Liver (tissue), 8 donors: ENCODE measurements at regions not wholly inside any gene's neighbourhood (a gene's known extent, or its start where the extent isn't known, plus 50 kb on each side); places are given as distances from the start of the nearest gene placed in this dataset.

ENCODE experiments used
- DNase-seq: peaks from one replicate; pipeline ENCODE4 v3.0.0-alpha.2; 2017; ENCODE audit warnings: low spot score
- H3K27ac ChIP-seq, 2 donors: one replicate each; pipeline ENCODE4 v1.7.0; 2013; ENCODE audit warnings: inconsistent platforms in 2 of 2, low read length in 2 of 2, control low read depth in 1 of 2, low read depth in 1 of 2, mild to moderate bottlenecking in 1 of 2
- H3K27me3 ChIP-seq, 4 donors: one replicate each; pipeline versions ENCODE4 v1.6.1 to v1.7.0; 2013; ENCODE audit warnings: low read length in 3 of 4, inconsistent platforms in 1 of 4, mild to moderate bottlenecking in 1 of 4, moderate library complexity in 1 of 4; ENCODE audit not compliant: control insufficient read depth in 4 of 4, insufficient read depth in 4 of 4
- H3K36me3 ChIP-seq, 4 donors: one replicate each; pipeline versions ENCODE4 v1.6.1 to v1.7.0; 2013; ENCODE audit warnings: low read length in 3 of 4, mild to moderate bottlenecking in 3 of 4, low read depth in 1 of 4, moderate library complexity in 1 of 4; ENCODE audit not compliant: control insufficient read depth in 4 of 4, insufficient read depth in 3 of 4
- H3K4me1 ChIP-seq, 4 donors: one replicate each; pipeline versions ENCODE4 v1.6.1 to v1.7.0; 2013; ENCODE audit warnings: low read length in 3 of 4, mild to moderate bottlenecking in 3 of 4, moderate library complexity in 1 of 4; ENCODE audit not compliant: control insufficient read depth in 4 of 4, insufficient read depth in 4 of 4
- H3K4me3 ChIP-seq, 3 donors: one replicate each; pipeline versions ENCODE4 v1.6.1 to v1.7.0; 2013; ENCODE audit warnings: low read length in 3 of 3, control low read depth in 1 of 3, low read depth in 1 of 3, mild to moderate bottlenecking in 1 of 3
- H3K9ac ChIP-seq, 2 donors: one replicate each; pipeline ENCODE4 v1.7.0; 2013; ENCODE audit warnings: low read length in 2 of 2, mild to moderate bottlenecking in 2 of 2, moderate library complexity in 2 of 2, control low read depth in 1 of 2, low read depth in 1 of 2
- H3K9me3 ChIP-seq, 4 donors: one replicate each; pipeline versions ENCODE4 v1.6.1 to v1.7.0; 2013; ENCODE audit warnings: low read length in 3 of 4; ENCODE audit not compliant: control insufficient read depth in 4 of 4
- EGR1 ChIP-seq, 2 donors: IDR thresholded peaks; 2 replicates each; pipeline ENCODE4 v1.6.1; 2016 to 2018; ENCODE audit warnings: antibody characterized with exemption in 2 of 2, low read depth in 2 of 2
- FOXA2 ChIP-seq: IDR thresholded peaks from 2 replicates; pipeline ENCODE4 v1.6.1; 2016; ENCODE audit warnings: antibody characterized with exemption
- JUND ChIP-seq, 2 donors: IDR thresholded peaks; 2 replicates each; pipeline ENCODE4 v1.6.1; 2016; ENCODE audit warnings: antibody characterized with exemption in 2 of 2
- NR2F2 ChIP-seq: IDR thresholded peaks from 2 replicates; pipeline ENCODE4 v1.6.1; 2016; ENCODE audit warnings: antibody characterized with exemption
- RAD21 ChIP-seq, 2 donors: IDR thresholded peaks; 2 replicates each; pipeline ENCODE4 v1.6.1; 2016; ENCODE audit warnings: antibody characterized with exemption in 2 of 2, mild to moderate bottlenecking in 2 of 2
- REST ChIP-seq: IDR thresholded peaks from 2 replicates; pipeline ENCODE4 v1.6.1; 2016; ENCODE audit warnings: antibody characterized with exemption, mild to moderate bottlenecking
- RXRA ChIP-seq, 2 donors: IDR thresholded peaks; 2 replicates each; pipeline ENCODE4 v1.6.1; 2017 to 2018; ENCODE audit warnings: antibody characterized with exemption in 2 of 2, mild to moderate bottlenecking in 1 of 2
- TAF1 ChIP-seq: conservative IDR thresholded peaks from 2 replicates; pipeline ENCODE4 v1.6.1; 2016; ENCODE audit warnings: antibody characterized with exemption, mild to moderate bottlenecking
- WGBS: extraction: QIAGEN DNeasy Blood & Tissue Kit; methylation state at CpG from one replicate; pipeline ENCODE4 v1.1.7; 2013; 5-methylcytosine and 5-hydroxymethylcytosine counted together
- TF ChIP-seq, protein P1 (sequence below): IDR thresholded peaks from 2 replicates; pipeline ENCODE4 v1.6.1; 2016; ENCODE audit warnings: antibody characterized with exemption
- TF ChIP-seq, protein P2 (sequence below): IDR thresholded peaks from 2 replicates; pipeline ENCODE4 v1.6.1; 2016; ENCODE audit warnings: antibody characterized with exemption
- TF ChIP-seq, protein P3 (sequence below): fragments of 150-350 bp; IDR thresholded peaks from 2 replicates; pipeline ENCODE4 v1.5.1; 2017; ENCODE audit warnings: improper control_type of control experiment, low read depth, low read length; ENCODE audit not compliant: missing input control
- donor health status: healthy.
- donor health status: healthy.
- donor health status: healthy.
- donor health status: healthy.
- donor health status: healthy.

DNA sequence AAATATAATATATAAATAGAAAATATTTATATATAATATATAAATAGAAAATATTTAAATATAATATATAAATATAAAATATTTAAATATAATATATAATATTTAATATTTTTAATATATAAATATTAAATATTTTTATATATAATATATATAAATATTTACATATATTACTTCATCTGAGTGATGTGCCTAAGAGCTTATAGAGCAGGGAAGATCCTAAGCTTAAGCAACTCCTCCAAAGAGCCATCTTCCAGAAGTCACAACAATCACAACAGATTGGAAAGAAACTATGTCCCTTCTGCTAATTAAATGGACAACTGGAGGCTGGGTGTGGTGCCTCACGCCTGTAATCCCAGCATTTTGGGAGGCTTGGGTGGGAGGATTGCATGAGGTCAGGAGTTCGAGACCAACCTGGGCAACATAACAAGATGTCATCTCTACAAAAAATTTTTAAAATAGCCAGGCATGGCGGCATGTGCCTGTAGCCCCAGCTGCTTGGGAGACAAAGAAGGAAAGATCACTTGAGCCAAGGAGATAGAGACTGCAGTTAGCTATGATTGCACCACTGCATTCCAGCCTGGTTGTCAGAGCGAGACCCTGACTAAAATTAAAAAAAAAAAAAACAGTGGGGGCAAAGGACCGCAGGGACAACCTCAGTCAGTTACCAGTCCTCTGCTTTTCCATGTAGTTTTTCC lies 198.7 kb downstream of the SKIDA1 start (continued):
- TF ChIP-seq, protein P1, sequence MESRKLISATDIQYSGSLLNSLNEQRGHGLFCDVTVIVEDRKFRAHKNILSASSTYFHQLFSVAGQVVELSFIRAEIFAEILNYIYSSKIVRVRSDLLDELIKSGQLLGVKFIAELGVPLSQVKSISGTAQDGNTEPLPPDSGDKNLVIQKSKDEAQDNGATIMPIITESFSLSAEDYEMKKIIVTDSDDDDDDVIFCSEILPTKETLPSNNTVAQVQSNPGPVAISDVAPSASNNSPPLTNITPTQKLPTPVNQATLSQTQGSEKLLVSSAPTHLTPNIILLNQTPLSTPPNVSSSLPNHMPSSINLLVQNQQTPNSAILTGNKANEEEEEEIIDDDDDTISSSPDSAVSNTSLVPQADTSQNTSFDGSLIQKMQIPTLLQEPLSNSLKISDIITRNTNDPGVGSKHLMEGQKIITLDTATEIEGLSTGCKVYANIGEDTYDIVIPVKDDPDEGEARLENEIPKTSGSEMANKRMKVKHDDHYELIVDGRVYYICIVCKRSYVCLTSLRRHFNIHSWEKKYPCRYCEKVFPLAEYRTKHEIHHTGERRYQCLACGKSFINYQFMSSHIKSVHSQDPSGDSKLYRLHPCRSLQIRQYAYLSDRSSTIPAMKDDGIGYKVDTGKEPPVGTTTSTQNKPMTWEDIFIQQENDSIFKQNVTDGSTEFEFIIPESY = no peak

- no peaks in the 10 kb centered on the region for H3K36me3 ChIP-seq
- no peak overlapping the region for H3K4me3 ChIP-seq
- no peaks in the 10 kb centered on the region for H3K27me3 ChIP-seq
- H3K27ac ChIP-seq = no peak overlapping the region
- WGBS = 79% methylated on average over 15 of the region's 15 CpGs
- no peak overlapping the region for H3K9ac ChIP-seq
- H3K4me1 ChIP-seq = no peaks in the 10 kb centered on the region
- no peak for DNase-seq
- no peak for TF ChIP-seq REST
- TF ChIP-seq, protein P2, sequence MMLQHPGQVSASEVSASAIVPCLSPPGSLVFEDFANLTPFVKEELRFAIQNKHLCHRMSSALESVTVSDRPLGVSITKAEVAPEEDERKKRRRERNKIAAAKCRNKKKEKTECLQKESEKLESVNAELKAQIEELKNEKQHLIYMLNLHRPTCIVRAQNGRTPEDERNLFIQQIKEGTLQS = no peak
- no peak for TF ChIP-seq JUND (IDR thresholded peaks at IDR 0.05)
- no peak for TF ChIP-seq RAD21 (IDR thresholded peaks at IDR 0.05)
- TF ChIP-seq FOXA2 = no peak
- TF ChIP-seq EGR1 (IDR thresholded peaks at IDR 0.05; ENCODE audit: low read depth in 2 of 2) = no peak
- TF ChIP-seq, protein P3, sequence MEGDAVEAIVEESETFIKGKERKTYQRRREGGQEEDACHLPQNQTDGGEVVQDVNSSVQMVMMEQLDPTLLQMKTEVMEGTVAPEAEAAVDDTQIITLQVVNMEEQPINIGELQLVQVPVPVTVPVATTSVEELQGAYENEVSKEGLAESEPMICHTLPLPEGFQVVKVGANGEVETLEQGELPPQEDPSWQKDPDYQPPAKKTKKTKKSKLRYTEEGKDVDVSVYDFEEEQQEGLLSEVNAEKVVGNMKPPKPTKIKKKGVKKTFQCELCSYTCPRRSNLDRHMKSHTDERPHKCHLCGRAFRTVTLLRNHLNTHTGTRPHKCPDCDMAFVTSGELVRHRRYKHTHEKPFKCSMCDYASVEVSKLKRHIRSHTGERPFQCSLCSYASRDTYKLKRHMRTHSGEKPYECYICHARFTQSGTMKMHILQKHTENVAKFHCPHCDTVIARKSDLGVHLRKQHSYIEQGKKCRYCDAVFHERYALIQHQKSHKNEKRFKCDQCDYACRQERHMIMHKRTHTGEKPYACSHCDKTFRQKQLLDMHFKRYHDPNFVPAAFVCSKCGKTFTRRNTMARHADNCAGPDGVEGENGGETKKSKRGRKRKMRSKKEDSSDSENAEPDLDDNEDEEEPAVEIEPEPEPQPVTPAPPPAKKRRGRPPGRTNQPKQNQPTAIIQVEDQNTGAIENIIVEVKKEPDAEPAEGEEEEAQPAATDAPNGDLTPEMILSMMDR = no peak
- TF ChIP-seq RXRA (IDR thresholded peaks at IDR 0.05) = no peak
- no peak for TF ChIP-seq NR2F2
- H3K9me3 ChIP-seq = no peaks in the 10 kb centered on the region
Observed at GRCh38 chr10:21318540-21319167, 206.8 kb downstream of the SKIDA1 start.

- TF ChIP-seq RAD21 (IDR thresholded peaks at IDR 0.05) = no peak
- TF ChIP-seq TAF1 = no peak
- no peak for TF ChIP-seq FOXA2
- Histone ChIP-seq H3K4me1 (no peaks in the 10 kb centered on the region), H3K27ac (no peak overlapping the region), H3K4me3 (no peak overlapping the region), H3K27me3 (no peaks in the 10 kb centered on the region), H3K9ac (no peak overlapping the region), H3K36me3 (no peaks in the 10 kb centered on the region), H3K9me3 (no peaks in the 10 kb centered on the region)
- no peak for DNase-seq
- 89% methylated on average over 3 of the region's 3 CpGs for WGBS
Observed at GRCh38 chr10:21317902-21318301, 207.6 kb downstream of the SKIDA1 start.
